ENCODE measurements at regions not wholly inside any gene's neighbourhood (a gene's known extent, or its start where the extent isn't known, plus 50 kb on each side); places are given as distances from the start of the nearest gene placed in this dataset.

GRCh38 chr17:79483842-79484241 lies 127.0 kb downstream of the RBFOX3 start:
- no peaks in the 10 kb centered on the region for H3K36me3 ChIP-seq
- TF ChIP-seq CTCF (IDR thresholded peaks at IDR 0.05) (no peak), POLR2A (IDR thresholded peaks at IDR 0.05) (no peak)
- no peak for DNase-seq
- H3K9me3 ChIP-seq = no peaks in the 10 kb centered on the region
- no peak overlapping the region for H3K27ac ChIP-seq
- no peaks in the 10 kb centered on the region for H3K27me3 ChIP-seq
- no peak overlapping the region for H3K4me3 ChIP-seq
- no peaks in the 10 kb centered on the region for H3K4me1 ChIP-seq

- Histone ChIP-seq H3K9me3 (no peaks in the 10 kb centered on the region), H3K4me3 (no peak overlapping the region), H3K27me3 (no peaks in the 10 kb centered on the region), H3K4me1 (no peaks in the 10 kb centered on the region), H3K36me3 (no peaks in the 10 kb centered on the region), H3K27ac (no peak overlapping the region)
- no peak for DNase-seq
- TF ChIP-seq POLR2A (IDR thresholded peaks at IDR 0.05) = no peak
- no peak for TF ChIP-seq CTCF (IDR thresholded peaks at IDR 0.05)
Observed at GRCh38 chr17:79482727-79483521, 127.9 kb downstream of the RBFOX3 start.

GRCh38 chr17:79479876-79480275 lies 131.0 kb downstream of the RBFOX3 start:
- no peaks in the 10 kb centered on the region for H3K27me3 ChIP-seq
- no peaks in the 10 kb centered on the region for H3K36me3 ChIP-seq
- no peak for DNase-seq

GRCh38 chr17:79478841-79479240 lies 132.0 kb downstream of the RBFOX3 start:
- H3K9me3 ChIP-seq = no peaks in the 10 kb centered on the region
- no peaks in the 10 kb centered on the region for H3K36me3 ChIP-seq
- no peak for DNase-seq
- no peak overlapping the region for H3K27ac ChIP-seq
- H3K27me3 ChIP-seq = no peaks in the 10 kb centered on the region
- H3K4me1 ChIP-seq = no peaks in the 10 kb centered on the region
- H3K4me3 ChIP-seq = no peak overlapping the region
- TF ChIP-seq CTCF (IDR thresholded peaks at IDR 0.05) (no peak), POLR2A (IDR thresholded peaks at IDR 0.05) (no peak)

More at GRCh38 chr17:79479876-79480275, 131.0 kb downstream of the RBFOX3 start:
- Histone ChIP-seq H3K4me1 (no peaks in the 10 kb centered on the region), H3K4me3 (no peak overlapping the region), H3K9me3 (no peaks in the 10 kb centered on the region), H3K27ac (no peak overlapping the region)
- TF ChIP-seq CTCF (IDR thresholded peaks at IDR 0.05) (no peak), POLR2A (IDR thresholded peaks at IDR 0.05) (no peak)

GRCh38 chr17:79478051-79478461 lies 132.8 kb downstream of the RBFOX3 start:
- no peak overlapping the region for H3K27ac ChIP-seq
- no peak for TF ChIP-seq POLR2A (IDR thresholded peaks at IDR 0.05)
- TF ChIP-seq CTCF (IDR thresholded peaks at IDR 0.05) = no peak

More at GRCh38 chr17:79478051-79478461, 132.8 kb downstream of the RBFOX3 start:
- no peaks in the 10 kb centered on the region for H3K27me3 ChIP-seq
- no peaks in the 10 kb centered on the region for H3K36me3 ChIP-seq
- no peak for DNase-seq
- no peaks in the 10 kb centered on the region for H3K9me3 ChIP-seq
- no peaks in the 10 kb centered on the region for H3K4me1 ChIP-seq
- H3K4me3 ChIP-seq = no peak overlapping the region
